GM23338 (cell line): ENCODE measurements at regions not wholly inside any gene's neighbourhood (a gene's known extent, or its start where the extent isn't known, plus 50 kb on each side); places are given as distances from the start of the nearest gene placed in this dataset.

ENCODE experiments used
- ATAC-seq: fragments of 200-7000 bp; cut with Tn5 transposase; 3 replicates; pipeline ENCODE4 v1.9.1; 2020
- DNase-seq: peaks from one replicate; pipeline ENCODE4 v3.0.0-alpha.2; 2015; ENCODE audit warnings: low spot score
- H2AFZ ChIP-seq: fragments of 200-600 bp; sonication (generic); 2 replicates; pipeline ENCODE4 v1.8.0; 2016; ENCODE audit warnings: antibody characterized with exemption, mild to moderate bottlenecking, moderate library complexity
- H3F3A ChIP-seq: fragments of 200-600 bp; sonication (generic); replicated peaks from 2 replicates; pipeline ENCODE4 v1.8.0; 2017; ENCODE audit warnings: antibody characterized with exemption, mixed run types, low read depth
- H3K27ac ChIP-seq: fragments of 200-600 bp; sonication (generic); 2 replicates; pipeline ENCODE4 v1.6.1; 2016; ENCODE audit warnings: low read depth
- H3K27me3 ChIP-seq: fragments of 200-600 bp; sonication (generic); 2 replicates; pipeline ENCODE4 v1.8.0; 2016; ENCODE audit warnings: mild to moderate bottlenecking, mixed run types, moderate library complexity; ENCODE audit not compliant: insufficient read depth
- H3K36me3 ChIP-seq: fragments of 200-600 bp; sonication (generic); 2 replicates; pipeline ENCODE4 v1.8.0; 2016; ENCODE audit warnings: mild to moderate bottlenecking; ENCODE audit not compliant: insufficient read depth
- H3K4me1 ChIP-seq: fragments of 200-600 bp; sonication (generic); 2 replicates; pipeline ENCODE4 v1.8.0; 2016; ENCODE audit warnings: mild to moderate bottlenecking, moderate library complexity; ENCODE audit not compliant: insufficient read depth
- H3K4me2 ChIP-seq: fragments of 200-600 bp; sonication (generic); 2 replicates; pipeline ENCODE4 v1.7.1; 2017; ENCODE audit warnings: mixed run types
- H3K4me3 ChIP-seq: fragments of 200-600 bp; sonication (generic); 2 replicates; pipeline ENCODE4 v1.6.1; 2016; ENCODE audit warnings: mixed run types
- H3K79me2 ChIP-seq: fragments of 200-600 bp; sonication (generic); replicated peaks from 2 replicates; pipeline ENCODE4 v1.8.0; 2017; ENCODE audit warnings: mild to moderate bottlenecking; ENCODE audit not compliant: insufficient read depth
- H3K9me2 ChIP-seq: fragments of 200-600 bp; sonication (generic); 2 replicates; pipeline ENCODE4 v1.8.0; 2017; ENCODE audit not compliant: insufficient read depth
- H4K20me1 ChIP-seq: fragments of 200-600 bp; sonication (generic); replicated peaks from 2 replicates; pipeline ENCODE4 v1.8.0; 2017; ENCODE audit warnings: mild to moderate bottlenecking; ENCODE audit not compliant: insufficient read depth
- H3K27ac Mint-ChIP-seq: 2 replicates; pipeline ENCODE4 v1.8.0; 2020; ENCODE audit warnings: inconsistent platforms, mild to moderate bottlenecking, moderate library complexity, mixed read lengths
- H3K27me3 Mint-ChIP-seq: 3 replicates; pipeline ENCODE4 v1.8.0; 2022; ENCODE audit warnings: low read depth, mild to moderate bottlenecking, moderate library complexity, mixed read lengths, inconsistent platforms; ENCODE audit not compliant: insufficient read depth, poor library complexity
- H3K36me3 Mint-ChIP-seq: 3 replicates; pipeline ENCODE4 v1.8.0; 2021; ENCODE audit warnings: low read depth, mild to moderate bottlenecking, inconsistent platforms, moderate library complexity, mixed read lengths
- H3K4me1 Mint-ChIP-seq: 3 replicates; pipeline ENCODE4 v1.8.0; 2020; ENCODE audit warnings: mild to moderate bottlenecking, inconsistent platforms, mixed read lengths
- H3K4me3 Mint-ChIP-seq: 3 replicates; pipeline ENCODE4 v1.8.0; 2021; ENCODE audit warnings: moderate library complexity, mild to moderate bottlenecking, inconsistent platforms, mixed read lengths
- H3K9me3 Mint-ChIP-seq: 3 replicates; pipeline ENCODE4 v1.8.0; 2020; ENCODE audit warnings: moderate library complexity, mild to moderate bottlenecking, inconsistent platforms, mixed read lengths
- CREB1 ChIP-seq: fragments of 250-450 bp; sonication (Bioruptor Pico); IDR thresholded peaks from 2 replicates; pipeline ENCODE4 v1.5.0; 2020; ENCODE audit warnings: low read depth, mild to moderate bottlenecking, moderate library complexity
- EZH2 ChIP-seq: fragments of 200-600 bp; sonication (generic); IDR thresholded peaks from one replicate; pipeline ENCODE4 v1.8.0; 2017; ENCODE audit warnings: antibody characterized with exemption, mild to moderate bottlenecking, low read depth; ENCODE audit not compliant: unreplicated experiment
- EZH2phosphoT487 ChIP-seq: fragments of 200-600 bp; sonication (generic); IDR thresholded peaks from one replicate; pipeline ENCODE4 v1.8.1; 2018; ENCODE audit warnings: antibody characterized with exemption; ENCODE audit not compliant: unreplicated experiment
- JUNB ChIP-seq: IDR thresholded peaks from one replicate; pipeline ENCODE4 v1.6.1; 2016; ENCODE audit warnings: antibody characterized with exemption; ENCODE audit not compliant: unreplicated experiment
- NANOG ChIP-seq: IDR thresholded peaks from 2 replicates; pipeline ENCODE4 v1.6.1; 2016; ENCODE audit warnings: antibody characterized with exemption, borderline replicate concordance
- POLR2AphosphoS5 ChIP-seq: IDR thresholded peaks from 2 replicates; pipeline ENCODE4 v1.6.1; 2016; ENCODE audit warnings: antibody characterized with exemption, low read depth
- STAT1 ChIP-seq: IDR thresholded peaks from one replicate; pipeline ENCODE4 v1.6.1; 2016; ENCODE audit warnings: antibody characterized with exemption; ENCODE audit not compliant: unreplicated experiment
- ZNF114 ChIP-seq: fragments of 250-450 bp; sonication (Bioruptor Pico); IDR thresholded peaks from 2 replicates; pipeline ENCODE4 v1.5.0; 2020; ENCODE audit warnings: mild to moderate bottlenecking, moderate library complexity
- ZNF331 ChIP-seq: fragments of 250-450 bp; sonication (Bioruptor Pico); IDR thresholded peaks from 2 replicates; pipeline ENCODE4 v1.5.0; 2020; ENCODE audit warnings: low read depth, mild to moderate bottlenecking, moderate library complexity
- TF ChIP-seq, protein P1 (sequence below): IDR thresholded peaks from one replicate; pipeline ENCODE4 v1.6.1; 2018; ENCODE audit warnings: antibody characterized with exemption; ENCODE audit not compliant: unreplicated experiment
- TF ChIP-seq, protein P2 (sequence below): fragments of 250-450 bp; sonication (Bioruptor Pico); IDR thresholded peaks from 2 replicates; pipeline ENCODE4 v1.5.0; 2020; ENCODE audit warnings: mild to moderate bottlenecking, moderate library complexity
- TF ChIP-seq, protein P3 (sequence below), 2 experiments: fragments of 200-600 bp in 1 of 2; sonication (generic) in 1 of 2; conservative IDR thresholded peaks; 2 replicates each; pipeline versions ENCODE4 v1.5.1 to v1.6.1; 2016 to 2017; ENCODE audit warnings: antibody characterized with exemption in 2 of 2, low read depth in 2 of 2, mild to moderate bottlenecking in 2 of 2, moderate library complexity in 1 of 2
- TF ChIP-seq, protein P4 (sequence below): IDR thresholded peaks from 2 replicates; pipeline ENCODE4 v1.6.1; 2016; ENCODE audit warnings: antibody characterized with exemption

DNA sequence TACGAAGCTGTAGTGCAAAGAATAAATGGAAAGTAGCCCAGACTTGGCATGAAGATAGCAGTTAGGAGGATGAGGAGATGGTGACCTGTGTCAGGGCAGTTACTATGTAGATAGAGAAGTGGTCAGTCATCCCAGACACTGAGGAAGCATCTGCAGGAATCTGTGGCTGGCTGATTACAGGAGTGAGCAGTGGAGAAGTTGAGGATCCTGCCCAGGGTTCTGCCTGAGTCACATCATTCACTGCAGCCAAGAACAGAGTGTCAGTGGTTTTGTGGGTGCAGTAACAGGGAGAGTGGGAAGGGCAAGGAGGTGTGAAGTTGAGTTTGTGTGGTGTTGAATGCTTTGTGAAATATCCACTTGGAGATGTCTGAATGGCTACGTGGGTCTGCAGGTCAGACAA, 676.4 kb upstream of the NRP1 start:
- Mint-ChIP-seq H3K4me1 (peaks cover 14% of the 10 kb centered on the region), H3K27ac (no peak overlapping the region), H3K36me3 (peaks cover 3% of the 10 kb centered on the region), H3K27me3 (peaks cover 7% of the 10 kb centered on the region), H3K4me3 (no peak overlapping the region), H3K9me3 (peaks cover 10% of the 10 kb centered on the region)
- no peaks in the 10 kb centered on the region for H4K20me1 ChIP-seq
- no peak overlapping the region for H3K4me2 ChIP-seq
- ATAC-seq (no peak), DNase-seq (no peak)
- H3K9me2 ChIP-seq, result peaks cover 9% of the 10 kb centered on the region; the same call in 1 of the 2 replicates
- H3K4me3 ChIP-seq, result no peak overlapping the region
- H2AFZ ChIP-seq, result no peak overlapping the region
- TF ChIP-seq, protein P1, sequence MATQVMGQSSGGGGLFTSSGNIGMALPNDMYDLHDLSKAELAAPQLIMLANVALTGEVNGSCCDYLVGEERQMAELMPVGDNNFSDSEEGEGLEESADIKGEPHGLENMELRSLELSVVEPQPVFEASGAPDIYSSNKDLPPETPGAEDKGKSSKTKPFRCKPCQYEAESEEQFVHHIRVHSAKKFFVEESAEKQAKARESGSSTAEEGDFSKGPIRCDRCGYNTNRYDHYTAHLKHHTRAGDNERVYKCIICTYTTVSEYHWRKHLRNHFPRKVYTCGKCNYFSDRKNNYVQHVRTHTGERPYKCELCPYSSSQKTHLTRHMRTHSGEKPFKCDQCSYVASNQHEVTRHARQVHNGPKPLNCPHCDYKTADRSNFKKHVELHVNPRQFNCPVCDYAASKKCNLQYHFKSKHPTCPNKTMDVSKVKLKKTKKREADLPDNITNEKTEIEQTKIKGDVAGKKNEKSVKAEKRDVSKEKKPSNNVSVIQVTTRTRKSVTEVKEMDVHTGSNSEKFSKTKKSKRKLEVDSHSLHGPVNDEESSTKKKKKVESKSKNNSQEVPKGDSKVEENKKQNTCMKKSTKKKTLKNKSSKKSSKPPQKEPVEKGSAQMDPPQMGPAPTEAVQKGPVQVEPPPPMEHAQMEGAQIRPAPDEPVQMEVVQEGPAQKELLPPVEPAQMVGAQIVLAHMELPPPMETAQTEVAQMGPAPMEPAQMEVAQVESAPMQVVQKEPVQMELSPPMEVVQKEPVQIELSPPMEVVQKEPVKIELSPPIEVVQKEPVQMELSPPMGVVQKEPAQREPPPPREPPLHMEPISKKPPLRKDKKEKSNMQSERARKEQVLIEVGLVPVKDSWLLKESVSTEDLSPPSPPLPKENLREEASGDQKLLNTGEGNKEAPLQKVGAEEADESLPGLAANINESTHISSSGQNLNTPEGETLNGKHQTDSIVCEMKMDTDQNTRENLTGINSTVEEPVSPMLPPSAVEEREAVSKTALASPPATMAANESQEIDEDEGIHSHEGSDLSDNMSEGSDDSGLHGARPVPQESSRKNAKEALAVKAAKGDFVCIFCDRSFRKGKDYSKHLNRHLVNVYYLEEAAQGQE, result no peak
- TF ChIP-seq ZNF331 (CRISPR knock-in tag) (no peak), STAT1 (no peak), EZH2 (no peak), JUNB (no peak), POLR2AphosphoS5 (no peak), NANOG (no peak), ZNF114 (CRISPR knock-in tag) (no peak), EZH2phosphoT487 (no peak), CREB1 (no peak)
- TF ChIP-seq, protein P2, sequence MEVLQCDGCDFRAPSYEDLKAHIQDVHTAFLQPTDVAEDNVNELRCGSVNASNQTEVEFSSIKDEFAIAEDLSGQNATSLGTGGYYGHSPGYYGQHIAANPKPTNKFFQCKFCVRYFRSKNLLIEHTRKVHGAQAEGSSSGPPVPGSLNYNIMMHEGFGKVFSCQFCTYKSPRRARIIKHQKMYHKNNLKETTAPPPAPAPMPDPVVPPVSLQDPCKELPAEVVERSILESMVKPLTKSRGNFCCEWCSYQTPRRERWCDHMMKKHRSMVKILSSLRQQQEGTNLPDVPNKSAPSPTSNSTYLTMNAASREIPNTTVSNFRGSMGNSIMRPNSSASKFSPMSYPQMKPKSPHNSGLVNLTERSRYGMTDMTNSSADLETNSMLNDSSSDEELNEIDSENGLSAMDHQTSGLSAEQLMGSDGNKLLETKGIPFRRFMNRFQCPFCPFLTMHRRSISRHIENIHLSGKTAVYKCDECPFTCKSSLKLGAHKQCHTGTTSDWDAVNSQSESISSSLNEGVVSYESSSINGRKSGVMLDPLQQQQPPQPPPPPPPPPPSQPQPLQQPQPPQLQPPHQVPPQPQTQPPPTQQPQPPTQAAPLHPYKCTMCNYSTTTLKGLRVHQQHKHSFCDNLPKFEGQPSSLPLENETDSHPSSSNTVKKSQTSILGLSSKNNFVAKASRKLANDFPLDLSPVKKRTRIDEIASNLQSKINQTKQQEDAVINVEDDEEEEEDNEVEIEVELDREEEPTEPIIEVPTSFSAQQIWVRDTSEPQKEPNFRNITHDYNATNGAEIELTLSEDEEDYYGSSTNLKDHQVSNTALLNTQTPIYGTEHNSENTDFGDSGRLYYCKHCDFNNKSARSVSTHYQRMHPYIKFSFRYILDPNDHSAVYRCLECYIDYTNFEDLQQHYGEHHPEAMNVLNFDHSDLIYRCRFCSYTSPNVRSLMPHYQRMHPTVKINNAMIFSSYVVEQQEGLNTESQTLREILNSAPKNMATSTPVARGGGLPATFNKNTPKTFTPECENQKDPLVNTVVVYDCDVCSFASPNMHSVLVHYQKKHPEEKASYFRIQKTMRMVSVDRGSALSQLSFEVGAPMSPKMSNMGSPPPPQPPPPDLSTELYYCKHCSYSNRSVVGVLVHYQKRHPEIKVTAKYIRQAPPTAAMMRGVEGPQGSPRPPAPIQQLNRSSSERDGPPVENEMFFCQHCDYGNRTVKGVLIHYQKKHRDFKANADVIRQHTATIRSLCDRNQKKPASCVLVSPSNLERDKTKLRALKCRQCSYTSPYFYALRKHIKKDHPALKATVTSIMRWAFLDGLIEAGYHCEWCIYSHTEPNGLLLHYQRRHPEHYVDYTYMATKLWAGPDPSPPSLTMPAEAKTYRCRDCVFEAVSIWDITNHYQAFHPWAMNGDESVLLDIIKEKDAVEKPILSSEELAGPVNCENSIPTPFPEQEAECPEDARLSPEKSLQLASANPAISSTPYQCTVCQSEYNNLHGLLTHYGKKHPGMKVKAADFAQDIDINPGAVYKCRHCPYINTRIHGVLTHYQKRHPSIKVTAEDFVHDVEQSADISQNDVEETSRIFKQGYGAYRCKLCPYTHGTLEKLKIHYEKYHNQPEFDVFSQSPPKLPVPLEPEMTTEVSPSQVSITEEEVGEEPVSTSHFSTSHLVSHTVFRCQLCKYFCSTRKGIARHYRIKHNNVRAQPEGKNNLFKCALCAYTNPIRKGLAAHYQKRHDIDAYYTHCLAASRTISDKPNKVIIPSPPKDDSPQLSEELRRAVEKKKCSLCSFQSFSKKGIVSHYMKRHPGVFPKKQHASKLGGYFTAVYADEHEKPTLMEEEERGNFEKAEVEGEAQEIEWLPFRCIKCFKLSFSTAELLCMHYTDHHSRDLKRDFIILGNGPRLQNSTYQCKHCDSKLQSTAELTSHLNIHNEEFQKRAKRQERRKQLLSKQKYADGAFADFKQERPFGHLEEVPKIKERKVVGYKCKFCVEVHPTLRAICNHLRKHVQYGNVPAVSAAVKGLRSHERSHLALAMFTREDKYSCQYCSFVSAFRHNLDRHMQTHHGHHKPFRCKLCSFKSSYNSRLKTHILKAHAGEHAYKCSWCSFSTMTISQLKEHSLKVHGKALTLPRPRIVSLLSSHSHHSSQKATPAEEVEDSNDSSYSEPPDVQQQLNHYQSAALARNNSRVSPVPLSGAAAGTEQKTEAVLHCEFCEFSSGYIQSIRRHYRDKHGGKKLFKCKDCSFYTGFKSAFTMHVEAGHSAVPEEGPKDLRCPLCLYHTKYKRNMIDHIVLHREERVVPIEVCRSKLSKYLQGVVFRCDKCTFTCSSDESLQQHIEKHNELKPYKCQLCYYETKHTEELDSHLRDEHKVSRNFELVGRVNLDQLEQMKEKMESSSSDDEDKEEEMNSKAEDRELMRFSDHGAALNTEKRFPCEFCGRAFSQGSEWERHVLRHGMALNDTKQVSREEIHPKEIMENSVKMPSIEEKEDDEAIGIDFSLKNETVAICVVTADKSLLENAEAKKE (CRISPR knock-in tag), result no peak
- TF ChIP-seq, protein P3, sequence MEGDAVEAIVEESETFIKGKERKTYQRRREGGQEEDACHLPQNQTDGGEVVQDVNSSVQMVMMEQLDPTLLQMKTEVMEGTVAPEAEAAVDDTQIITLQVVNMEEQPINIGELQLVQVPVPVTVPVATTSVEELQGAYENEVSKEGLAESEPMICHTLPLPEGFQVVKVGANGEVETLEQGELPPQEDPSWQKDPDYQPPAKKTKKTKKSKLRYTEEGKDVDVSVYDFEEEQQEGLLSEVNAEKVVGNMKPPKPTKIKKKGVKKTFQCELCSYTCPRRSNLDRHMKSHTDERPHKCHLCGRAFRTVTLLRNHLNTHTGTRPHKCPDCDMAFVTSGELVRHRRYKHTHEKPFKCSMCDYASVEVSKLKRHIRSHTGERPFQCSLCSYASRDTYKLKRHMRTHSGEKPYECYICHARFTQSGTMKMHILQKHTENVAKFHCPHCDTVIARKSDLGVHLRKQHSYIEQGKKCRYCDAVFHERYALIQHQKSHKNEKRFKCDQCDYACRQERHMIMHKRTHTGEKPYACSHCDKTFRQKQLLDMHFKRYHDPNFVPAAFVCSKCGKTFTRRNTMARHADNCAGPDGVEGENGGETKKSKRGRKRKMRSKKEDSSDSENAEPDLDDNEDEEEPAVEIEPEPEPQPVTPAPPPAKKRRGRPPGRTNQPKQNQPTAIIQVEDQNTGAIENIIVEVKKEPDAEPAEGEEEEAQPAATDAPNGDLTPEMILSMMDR (conservative IDR thresholded peaks at IDR 0.05; ENCODE audit: low read depth in 2 of 2), result no peak
- TF ChIP-seq, protein P4, sequence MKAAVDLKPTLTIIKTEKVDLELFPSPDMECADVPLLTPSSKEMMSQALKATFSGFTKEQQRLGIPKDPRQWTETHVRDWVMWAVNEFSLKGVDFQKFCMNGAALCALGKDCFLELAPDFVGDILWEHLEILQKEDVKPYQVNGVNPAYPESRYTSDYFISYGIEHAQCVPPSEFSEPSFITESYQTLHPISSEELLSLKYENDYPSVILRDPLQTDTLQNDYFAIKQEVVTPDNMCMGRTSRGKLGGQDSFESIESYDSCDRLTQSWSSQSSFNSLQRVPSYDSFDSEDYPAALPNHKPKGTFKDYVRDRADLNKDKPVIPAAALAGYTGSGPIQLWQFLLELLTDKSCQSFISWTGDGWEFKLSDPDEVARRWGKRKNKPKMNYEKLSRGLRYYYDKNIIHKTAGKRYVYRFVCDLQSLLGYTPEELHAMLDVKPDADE, result no peak
- no peaks in the 10 kb centered on the region; the same call in 1 of the 2 replicates for H3K4me1 ChIP-seq
- no peaks in the 10 kb centered on the region for H3K36me3 ChIP-seq
- no peaks in the 10 kb centered on the region for H3K27me3 ChIP-seq
- no peaks in the 10 kb centered on the region for H3F3A ChIP-seq
- H3K27ac ChIP-seq, result no peak overlapping the region
- H3K79me2 ChIP-seq, result no peaks in the 10 kb centered on the region
